Fibroblast of skin of back (primary cell): ENCODE measurements at regions not wholly inside any gene's neighbourhood (a gene's known extent, or its start where the extent isn't known, plus 50 kb on each side); places are given as distances from the start of the nearest gene placed in this dataset.

ENCODE experiments used
- DNase-seq: peaks from one replicate; pipeline ENCODE4 v3.0.0-alpha.2; 2013

DNA sequence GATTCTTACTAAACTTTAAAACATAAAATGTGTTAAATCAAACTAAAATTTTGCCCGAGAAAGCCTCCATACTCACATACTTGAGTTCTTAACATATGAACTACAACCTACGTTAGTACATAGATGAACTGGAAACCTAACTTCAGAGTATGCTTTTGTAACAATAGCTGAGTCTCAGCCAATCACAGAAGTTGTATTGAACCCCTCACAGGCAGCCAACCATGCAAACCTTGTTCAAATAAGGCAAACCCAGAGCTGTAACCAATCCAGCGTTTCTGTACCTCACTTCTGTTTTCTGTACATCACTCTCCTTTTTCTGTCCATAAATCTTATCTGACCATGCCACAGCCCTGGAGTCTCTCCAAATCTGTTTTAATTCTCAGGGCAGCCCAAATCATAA lies 157.3 kb upstream of the COL1A2 start:
- no peak for DNase-seq

DNA sequence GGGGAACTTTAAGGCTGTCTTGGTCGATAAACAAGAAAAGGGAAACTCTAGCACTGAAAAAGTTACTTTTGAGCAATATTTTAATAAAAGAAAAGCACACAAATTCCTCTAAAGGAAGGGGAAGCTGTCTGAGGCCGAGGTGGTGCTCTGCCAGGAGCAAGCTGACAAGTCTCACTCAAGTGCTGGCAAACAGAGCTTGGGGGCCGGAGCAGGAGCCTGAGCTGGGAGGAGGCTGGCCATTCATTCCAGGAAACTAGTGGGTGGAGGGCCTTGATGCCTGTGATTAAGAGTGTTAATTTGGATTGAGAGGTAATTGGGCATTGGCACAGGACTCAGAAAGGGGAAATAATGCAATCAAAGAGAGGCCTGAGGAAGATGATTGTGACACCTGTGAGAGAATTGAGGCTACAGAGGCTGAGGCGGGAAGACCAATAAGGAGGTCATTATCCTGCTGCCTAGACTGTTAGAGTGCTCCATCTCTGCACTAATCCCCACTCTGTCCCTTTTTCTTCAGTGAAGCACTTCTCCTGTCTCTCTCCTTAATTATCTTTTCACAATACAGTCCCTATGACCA lies 154.9 kb upstream of the COL1A2 start:
- DNase-seq: no peak

DNA sequence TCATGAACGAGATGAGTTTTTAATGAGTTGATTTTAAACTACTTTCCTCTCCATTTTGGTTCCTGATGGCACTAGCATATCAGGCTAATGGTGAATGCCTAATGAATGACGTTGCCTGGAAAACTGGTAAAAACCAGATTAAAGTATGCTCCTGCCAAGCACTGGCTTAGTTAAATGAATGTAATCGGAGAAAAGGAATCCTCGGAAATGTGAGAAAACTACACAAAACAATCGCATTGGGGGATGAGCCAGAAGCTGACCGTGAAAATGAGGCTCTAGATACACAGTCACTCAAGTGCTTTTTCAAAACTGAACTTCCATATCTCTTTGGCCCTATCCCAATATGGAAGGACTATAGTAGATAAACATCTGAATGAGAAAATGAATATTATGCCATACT lies 153.8 kb upstream of the COL1A2 start:
- DNase-seq: no peak

DNA sequence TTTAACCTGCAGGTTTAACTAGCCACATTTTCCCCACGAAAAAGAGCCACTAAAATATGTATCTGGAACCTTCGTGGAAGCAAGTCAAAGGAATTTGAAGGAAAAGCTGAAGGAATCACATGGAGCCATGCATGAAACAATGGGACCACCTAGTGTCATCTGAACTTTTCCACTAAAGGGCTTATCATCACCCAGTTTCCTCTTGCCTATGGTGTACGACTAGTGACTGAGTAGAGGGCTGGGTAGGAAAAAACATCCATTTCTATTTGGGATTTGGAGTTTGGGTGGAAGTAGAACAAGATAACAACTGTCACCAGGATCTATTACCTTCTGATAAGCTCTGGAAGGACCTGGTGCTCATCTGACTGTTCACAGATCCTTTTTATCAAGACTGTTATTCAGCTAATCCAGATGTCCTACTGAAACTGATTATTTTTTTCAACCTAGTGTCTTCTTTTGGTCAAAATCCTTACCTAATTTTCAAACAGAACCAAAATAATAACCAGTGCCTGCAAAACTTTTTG lies 153.2 kb upstream of the COL1A2 start:
- DNase-seq: no peak

DNA sequence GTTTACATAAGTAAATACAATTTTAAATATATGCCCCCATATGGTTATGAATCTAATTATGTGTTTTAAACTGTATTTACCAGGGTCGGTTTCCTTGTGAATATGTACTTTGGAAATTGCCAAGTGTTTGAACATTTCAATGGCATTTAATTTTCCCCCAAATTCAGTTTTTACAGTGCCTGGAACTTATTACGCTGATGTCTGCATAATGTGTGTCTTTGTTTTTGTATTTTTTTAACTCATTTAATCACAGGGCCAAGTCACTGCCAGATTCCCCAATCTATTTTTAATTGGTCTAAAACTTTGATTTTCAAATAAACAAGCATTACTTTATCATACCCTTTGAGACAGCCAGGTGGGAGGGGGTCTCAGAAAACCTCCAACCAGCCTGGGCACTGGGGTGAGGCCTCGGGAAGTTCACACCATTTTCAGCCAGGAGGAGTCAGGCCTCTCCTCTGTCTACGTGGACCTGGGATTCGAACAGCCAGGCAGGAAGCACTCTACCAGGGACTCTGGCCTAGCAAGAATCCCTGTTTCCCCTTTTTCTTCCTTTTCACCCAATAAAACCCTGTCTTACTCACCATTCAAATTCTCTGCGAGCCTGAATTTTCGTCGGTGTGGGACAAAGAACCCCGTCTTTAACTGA lies 151.5 kb upstream of the COL1A2 start:
- no peak for DNase-seq

DNA sequence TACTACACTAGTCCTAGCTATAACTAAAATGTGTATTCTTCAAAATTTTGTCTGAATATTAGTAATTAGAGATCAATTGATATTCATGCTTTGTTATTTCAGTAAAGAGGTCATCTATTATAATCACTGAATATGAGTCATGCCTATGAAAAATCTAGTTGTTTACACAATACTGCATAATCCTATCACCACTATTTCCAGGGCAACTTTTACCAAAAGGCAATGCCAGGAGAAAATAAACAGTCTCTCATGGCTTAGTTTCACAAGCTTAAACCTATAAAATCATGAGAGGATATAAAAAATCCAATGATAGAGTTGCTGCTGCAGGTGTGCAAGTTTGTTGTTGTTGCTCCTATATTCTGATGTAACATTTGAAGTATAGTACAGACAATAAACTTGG lies 149.9 kb upstream of the COL1A2 start:
- DNase-seq: no peak

DNA sequence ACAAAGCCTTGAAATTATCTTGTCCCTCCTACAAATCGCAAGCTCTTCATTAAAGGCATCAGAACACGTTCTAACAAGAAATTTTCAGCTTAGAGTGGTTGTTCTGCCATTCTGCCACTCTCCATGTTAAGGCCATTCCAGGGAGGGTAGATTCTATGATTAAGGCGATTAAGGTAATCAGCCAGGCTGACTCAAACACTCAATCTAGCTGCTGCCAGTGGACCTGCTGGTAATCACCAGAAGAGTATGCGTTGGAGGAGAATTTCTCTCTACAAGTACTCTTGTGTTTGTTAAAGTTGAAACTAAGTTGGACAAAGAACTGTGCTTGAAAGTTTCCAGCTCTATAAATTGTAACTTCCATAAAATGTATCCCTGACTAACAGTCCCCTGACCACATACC lies 149.2 kb upstream of the COL1A2 start:
- DNase-seq: no peak

DNA sequence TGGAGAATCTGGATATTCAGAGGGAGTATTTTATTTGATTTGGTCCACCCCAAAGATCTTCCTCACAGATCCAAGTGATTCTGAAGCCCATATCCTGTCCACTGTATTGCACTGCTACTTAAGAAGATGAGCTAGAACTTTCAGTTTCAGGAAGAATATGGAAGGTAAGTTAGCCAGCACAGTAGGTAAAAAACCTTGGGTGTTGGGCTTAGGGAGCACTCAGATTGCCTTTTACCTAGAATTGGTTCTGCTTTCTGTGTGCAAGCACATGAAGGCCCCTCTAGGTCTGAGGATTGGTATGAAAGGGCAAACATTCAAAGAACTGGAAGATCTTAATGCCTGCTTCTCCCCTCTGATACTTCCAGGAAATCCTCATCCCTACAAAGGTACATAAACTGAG lies 146.7 kb upstream of the COL1A2 start:
- no peak for DNase-seq

DNA sequence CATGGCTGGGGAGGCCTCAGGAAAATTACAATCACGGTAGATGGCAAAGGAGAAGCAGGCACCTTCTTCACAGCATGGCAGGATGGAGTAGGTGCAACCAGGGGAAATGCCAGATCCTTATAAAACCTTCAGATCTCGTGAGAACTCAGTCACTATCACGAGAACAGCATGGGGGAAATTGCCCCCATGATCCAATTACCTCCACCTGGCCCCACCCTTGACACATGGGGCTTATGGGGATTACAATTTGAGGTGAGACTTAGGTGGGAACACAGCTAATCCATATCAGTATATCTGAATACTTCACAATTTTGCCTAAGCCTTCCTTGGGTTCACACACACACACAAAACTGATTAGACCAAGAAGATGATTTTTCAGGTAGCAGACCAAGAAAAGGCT lies 145.1 kb upstream of the COL1A2 start:
- DNase-seq: no peak

DNA sequence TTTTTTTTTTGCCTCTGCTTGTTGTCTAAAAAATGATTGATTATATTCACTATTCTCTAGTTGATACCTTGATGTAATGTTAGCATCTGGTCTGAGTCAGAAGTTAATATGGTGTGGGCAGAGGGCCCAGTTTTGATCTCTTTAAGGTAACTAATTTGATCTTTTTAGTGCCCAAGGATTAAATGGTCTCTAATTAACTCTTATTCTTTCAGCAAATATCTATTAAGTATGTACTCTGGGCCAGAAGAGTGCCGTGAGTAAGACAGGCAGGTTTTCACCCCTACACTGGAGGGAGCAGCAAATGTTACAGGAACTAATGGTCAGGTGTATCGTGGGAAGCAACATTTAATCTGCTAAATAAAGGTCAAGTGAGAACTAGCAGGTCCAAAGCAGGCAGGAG lies 144.6 kb upstream of the COL1A2 start:
- DNase-seq: no peak

DNA sequence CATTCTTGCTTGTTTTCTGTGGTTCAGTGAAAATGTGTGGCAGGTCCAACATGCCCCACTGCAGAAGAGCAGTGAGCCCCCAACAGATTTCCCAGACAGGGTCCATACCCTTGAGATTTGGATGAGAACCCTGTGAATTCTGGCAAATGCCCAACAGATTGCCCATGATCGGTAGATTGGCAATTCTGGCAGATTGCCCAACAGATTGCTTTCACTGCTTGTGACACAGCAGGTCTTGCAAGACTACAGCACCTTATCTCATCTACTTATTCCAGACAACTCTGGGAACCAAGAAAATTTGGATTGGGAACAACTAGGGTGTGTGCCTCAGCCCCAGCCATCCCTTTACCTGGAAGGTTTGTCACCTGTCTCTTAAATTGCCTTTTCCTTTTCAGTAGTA lies 143.7 kb upstream of the COL1A2 start:
- DNase-seq: no peak

DNA sequence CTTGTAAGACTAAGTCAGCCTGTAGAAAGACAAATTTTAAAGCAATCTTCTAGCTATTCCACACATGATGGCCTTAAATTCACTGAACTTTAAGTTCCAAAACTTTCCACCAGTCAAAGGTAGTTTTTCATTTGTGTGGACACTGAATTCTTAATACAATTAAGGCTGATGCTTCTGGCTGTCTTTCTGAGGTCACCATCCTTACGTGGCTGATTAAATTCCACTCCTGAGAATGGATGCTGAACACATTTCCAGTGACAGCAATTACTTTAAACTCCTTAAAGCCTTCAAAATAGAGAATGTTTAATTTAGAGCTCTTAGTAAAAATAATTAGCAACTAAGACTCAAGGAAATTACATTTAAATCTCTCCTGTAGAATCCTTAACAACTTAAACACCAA lies 142.6 kb upstream of the COL1A2 start:
- DNase-seq: no peak

DNA sequence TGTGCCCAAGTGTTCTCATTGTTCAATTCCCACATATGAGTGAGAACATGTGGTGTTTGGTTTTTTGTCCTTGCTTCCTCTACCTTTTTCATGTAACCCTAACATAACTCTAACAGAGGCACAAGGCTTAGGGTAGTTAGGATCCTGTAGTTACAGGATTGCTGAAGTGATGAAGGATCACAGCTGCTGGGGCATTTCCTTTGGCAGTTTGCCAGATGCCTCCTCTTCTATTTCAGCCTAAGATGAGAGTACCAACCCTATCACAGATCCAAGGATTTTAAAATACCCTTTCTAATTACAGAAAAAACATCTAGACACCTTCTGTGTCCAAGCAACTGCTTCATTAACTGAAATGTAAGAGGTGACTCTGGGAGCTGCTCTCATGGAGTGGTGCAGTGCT lies 141.7 kb upstream of the COL1A2 start:
- no peak for DNase-seq

DNA sequence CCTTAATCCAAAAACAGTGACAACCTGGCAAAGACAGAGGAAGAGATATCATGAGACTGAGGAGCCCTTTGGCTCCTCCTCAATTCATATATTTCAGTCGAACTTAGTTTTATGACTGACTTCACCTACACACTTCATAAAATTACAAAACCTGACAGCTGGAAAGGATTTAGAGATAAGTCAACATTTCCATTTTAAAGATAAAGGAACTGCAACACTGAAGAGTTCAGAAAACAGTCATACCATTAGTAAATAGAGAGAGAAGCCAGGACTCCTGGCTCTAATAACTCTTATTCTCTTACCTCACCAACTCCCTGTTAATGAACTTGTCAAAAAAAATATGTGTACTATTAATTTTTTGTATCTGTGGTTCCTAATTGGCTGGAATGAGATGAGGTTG lies 141.0 kb upstream of the COL1A2 start:
- no peak for DNase-seq

DNA sequence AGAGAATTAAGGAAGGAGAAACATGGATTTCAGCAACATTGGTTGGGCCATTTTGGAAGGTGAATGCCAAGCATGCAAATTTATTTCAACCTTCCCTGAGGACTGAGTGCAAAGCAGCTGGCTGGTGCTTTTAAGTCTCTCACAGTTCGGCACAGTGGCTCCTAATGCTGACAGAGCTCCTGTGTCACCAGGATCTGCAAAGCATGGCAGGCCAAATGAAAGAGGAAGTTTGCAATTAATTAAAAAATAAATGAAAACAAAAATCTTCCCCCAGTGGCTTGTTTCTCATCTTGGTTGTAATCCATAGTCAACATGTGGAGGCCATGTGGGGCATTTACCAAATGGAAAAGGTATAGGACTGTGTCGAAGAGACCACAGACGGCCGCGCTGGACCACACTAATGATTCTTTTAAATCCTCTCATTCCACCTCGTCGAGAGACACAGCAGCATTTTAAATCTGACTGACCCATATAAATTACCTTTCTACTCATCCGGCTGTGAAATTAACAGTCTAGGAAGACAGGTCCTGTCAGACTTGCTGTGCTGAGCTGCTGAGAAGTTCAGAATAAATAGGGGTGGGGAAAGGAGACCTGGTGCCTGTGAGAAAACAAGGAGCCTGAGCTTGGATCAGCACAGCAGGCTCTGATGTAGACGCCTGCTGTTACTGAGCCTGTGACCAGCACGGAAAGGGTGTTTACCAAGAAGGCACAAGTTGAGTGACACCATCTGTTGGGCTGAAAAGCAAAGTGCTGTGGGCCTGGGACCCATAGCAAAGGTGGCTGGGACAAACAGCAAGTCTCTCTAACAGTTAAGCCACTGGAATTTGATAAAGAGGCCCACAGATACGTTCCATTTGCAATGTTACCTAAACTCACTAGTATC lies 136.0 kb upstream of the COL1A2 start:
- DNase-seq: no peak

DNA sequence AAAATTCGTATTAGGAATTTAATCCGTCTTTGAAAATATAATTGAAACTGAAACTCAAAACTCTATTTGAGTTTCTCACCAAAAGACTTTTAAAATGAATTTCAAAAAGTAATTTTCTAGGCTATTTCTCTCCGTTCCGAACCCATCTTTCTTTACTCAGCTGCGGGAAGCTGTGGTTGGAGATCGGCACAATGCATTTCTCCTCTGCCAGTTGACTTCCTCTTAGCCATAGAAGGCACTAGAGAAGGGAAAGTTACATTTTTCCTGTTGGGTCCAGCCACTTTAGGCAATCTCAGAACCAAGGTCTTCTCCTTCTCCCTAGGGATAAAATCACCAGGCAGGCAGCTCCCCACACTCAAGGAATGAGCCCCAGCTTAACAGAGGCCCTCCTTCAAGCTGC lies 133.6 kb upstream of the COL1A2 start:
- DNase-seq: no peak

DNA sequence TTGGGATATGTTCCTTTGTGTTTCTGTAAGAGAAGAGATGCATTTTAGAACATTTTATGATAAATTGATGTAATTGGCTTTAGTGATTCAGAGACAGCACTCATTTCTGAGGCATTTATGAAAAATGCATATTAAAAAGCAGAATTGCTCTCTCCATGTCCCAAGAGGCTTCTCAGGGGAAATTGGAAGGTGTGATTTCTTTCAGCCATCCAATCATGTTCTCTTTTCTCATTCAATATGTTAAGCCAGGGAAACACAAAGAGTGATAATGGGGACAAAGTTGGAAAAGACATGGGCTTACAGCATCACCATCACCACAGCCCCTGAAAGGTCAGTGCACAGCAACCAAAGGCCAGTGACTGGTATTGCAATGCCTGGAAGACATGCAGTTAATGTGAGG lies 129.9 kb upstream of the COL1A2 start:
- DNase-seq: peak; percentile 6

DNA sequence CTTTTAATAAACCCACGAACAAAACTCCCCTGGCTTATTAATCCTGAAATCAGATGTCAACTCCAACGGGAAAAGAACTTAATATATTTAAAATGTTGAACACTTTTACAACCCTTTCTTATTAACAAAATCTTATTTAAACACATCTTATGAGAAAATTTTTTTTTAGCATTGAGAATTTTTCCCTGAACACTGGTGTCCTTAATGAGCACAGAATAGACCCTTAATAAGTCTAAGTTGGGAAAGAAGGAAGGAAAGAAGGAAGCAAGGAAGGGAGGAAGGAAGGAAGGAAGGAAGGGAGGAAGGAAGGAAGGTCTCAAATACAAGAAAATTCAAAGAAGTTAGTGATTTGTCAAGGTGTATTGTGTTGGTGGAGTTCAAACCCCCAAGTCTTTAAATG lies 129.2 kb upstream of the COL1A2 start:
- DNase-seq: no peak

DNA sequence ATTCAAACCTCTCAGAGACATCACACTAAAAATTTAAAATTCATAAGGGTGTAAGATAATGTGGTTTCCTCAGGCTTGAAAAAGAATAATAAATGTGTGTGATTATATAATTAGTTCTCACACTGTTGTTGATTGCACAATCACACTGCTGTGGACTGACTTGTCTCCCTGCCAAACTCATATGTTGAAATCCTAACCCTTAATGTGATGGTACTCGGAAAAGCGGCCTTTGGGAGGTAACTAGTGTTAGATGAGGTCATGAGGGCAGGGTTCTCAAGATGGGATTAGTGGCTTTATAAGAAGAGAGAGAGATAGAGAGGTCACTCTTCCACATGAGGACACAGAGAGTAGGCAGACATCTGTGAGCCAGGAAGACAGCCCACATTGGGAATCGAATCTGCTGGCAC lies 128.5 kb upstream of the COL1A2 start:
- peak; percentile 10 for DNase-seq

DNA sequence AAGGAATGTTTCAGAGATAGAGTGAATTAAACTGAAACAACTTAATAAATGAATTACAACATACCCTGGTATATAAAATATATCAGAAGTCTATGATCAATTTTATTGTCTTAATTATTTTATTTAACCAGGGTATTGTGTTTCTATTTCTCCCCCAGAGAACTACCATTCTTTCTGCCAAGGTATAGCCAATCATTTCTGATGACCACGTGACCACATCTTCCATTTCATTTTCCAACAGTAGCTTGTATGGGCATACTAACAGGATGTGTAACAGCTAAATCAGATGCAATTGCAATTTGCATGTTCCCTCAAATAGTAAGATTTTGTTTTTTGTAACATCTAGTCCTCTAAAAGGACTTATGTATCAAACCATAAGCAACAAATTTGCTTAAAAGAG lies 123.9 kb upstream of the COL1A2 start:
- no peak for DNase-seq

DNA sequence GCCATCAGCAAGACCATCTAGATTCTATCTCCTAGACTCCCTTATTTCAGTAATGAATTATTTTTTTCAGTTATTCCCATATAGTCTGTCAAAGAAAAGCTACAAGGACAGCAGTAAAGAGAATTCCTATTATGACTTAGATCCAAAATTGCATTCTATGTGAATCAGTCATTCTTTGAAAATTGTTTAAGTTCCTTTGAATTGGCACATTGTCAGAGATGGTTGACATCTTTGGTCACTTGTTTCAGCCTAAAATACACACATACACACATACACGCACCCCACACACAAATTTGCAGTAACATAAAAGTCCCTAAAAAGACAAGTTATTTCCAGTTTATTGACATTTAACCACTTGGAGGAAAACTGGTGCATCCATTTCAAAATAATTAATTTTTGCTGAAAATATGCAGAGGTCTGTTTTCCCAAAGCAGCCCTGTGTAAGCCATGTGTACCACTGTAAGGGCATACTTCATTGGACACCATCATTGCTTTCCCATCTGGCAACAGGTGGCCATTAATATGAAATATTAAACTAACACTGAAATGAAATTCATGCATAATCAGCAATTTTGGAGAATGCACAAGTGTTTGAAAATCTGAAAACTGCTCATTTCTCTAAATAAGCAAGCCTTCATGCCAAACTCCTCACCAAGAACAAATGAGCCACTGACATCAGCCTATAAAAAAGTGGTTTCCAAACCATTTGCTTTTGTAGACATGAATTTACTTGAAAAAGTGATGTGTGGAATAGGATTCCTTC lies 121.7 kb upstream of the COL1A2 start:
- DNase-seq: peak; percentile 84

DNA sequence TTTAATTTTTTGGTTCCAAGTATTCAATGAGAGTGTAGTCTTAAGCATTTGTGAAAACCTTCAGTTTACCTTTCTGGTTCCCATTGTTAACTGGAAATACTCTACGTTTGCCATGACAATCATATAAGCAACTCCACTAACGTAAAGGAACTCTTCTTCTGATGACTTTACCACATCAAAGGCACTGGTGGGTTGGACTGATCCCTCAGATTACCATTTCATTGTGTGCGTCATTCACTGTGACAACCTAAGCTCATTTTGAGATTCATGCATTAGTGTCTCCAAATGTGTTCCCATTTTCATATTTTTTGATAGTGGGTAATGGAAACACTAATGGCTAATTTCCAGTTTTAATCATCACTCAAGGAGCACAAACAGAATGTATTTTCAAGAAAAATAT lies 119.9 kb upstream of the COL1A2 start:
- DNase-seq: no peak

DNA sequence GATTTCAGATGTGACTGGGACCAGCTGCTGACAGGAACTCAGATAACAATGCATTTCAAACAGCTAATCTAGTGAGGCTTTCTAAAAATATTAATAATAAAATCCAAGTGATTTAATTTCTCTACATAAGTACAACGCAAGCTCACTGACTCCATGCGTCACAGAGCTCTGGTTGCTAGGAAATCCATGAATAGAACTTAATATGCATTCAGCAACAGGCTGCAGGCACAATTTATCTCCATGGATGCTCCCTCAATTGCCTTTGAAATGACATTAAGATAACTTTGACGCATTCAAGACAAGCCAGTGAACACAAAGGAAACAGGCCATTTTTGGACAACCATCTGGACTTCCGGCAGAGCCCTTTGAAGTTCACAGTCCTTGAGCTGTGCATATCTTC lies 118.7 kb upstream of the COL1A2 start:
- DNase-seq: no peak
